ENCODE measurements at regions not wholly inside any gene's neighbourhood (a gene's known extent, or its start where the extent isn't known, plus 50 kb on each side); places are given as distances from the start of the nearest gene placed in this dataset.

DNA sequence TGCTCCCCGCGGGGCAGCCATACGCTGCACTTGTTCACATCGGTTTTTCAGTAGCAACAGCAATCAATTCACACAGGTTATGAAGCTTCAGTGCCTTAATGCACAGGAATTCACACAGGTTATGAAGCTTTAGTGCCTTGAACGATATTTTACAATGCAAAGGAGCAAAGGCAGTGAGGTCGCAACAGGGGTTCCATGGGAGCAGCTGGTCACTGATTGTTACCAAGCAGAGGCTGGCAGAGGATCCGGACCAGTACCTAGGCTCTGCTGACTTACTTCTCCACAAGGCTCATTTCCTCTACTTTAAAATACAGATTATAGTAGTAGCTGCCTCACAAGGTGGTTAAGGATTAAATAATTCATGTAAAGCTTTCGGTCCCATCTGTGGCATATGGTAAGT, 95.2 kb upstream of the ODAD2 start:
- no peak for TF ChIP-seq GATA3 (IDR thresholded peaks at IDR 0.05; ENCODE audit: low read depth, low read length)
- no peak for TF ChIP-seq GATA2 (IDR thresholded peaks at IDR 0.05; ENCODE audit: low read depth, low read length)
